CD4-positive, CD25-positive, alpha-beta regulatory T cell (primary cell): ENCODE measurements at regions not wholly inside any gene's neighbourhood (a gene's known extent, or its start where the extent isn't known, plus 50 kb on each side); places are given as distances from the start of the nearest gene placed in this dataset.

Experiments used
- ATAC-seq, 2 donors: fragments of 150-1000 bp; cut with Tn5 transposase; one replicate each; pipeline ENCODE4 v1.10.0; 2021; ENCODE audit warnings: low read depth in 2 of 2, moderate number of reproducible peaks in 2 of 2, moderate library complexity in 1 of 2
- DNase-seq, 3 donors: peaks; one replicate each; pipeline versions ENCODE4 v3.0.0 to v3.0.0-alpha.2; 2012 to 2022; ENCODE audit warnings: mixed read lengths in 1 of 3
- H3K27ac ChIP-seq: one replicate; pipeline ENCODE4 v1.7.0; 2013; ENCODE audit warnings: mild to moderate bottlenecking, low read length; ENCODE audit not compliant: insufficient read depth, poor library complexity, severe bottlenecking
- H3K27me3 ChIP-seq: one replicate; pipeline ENCODE4 v1.7.0; 2013; ENCODE audit warnings: low read length; ENCODE audit not compliant: control insufficient read depth, insufficient read depth
- H3K36me3 ChIP-seq: one replicate; pipeline ENCODE4 v1.7.0; 2013; ENCODE audit warnings: mild to moderate bottlenecking, low read length, moderate library complexity; ENCODE audit not compliant: control insufficient read depth, insufficient read depth
- H3K4me1 ChIP-seq: 2 replicates; pipeline ENCODE4 v1.7.0; 2013; ENCODE audit warnings: mild to moderate bottlenecking, low read length; ENCODE audit not compliant: insufficient read depth, control insufficient read depth, poor library complexity, severe bottlenecking
- H3K4me3 ChIP-seq: one replicate; pipeline ENCODE4 v1.7.0; 2013; ENCODE audit warnings: low read depth, mild to moderate bottlenecking, low read length, moderate library complexity
- H3K9me3 ChIP-seq, 2 experiments: 1 replicate in 1 of 2; 2 replicates in 1 of 2; pipeline ENCODE4 v1.7.0; 2013; ENCODE audit warnings: low read length in 2 of 2, mild to moderate bottlenecking in 1 of 2, moderate library complexity in 1 of 2; ENCODE audit not compliant: control insufficient read depth in 2 of 2
- H3K27ac Mint-ChIP-seq, 3 donors: one replicate each; pipeline ENCODE4 v1.8.0; 2020 to 2022; ENCODE audit warnings: mild to moderate bottlenecking in 3 of 3, mixed read lengths in 3 of 3, moderate library complexity in 2 of 3
- H3K27me3 Mint-ChIP-seq: one replicate; pipeline ENCODE4 v1.8.0; 2022; ENCODE audit warnings: mild to moderate bottlenecking, mixed read lengths
- H3K36me3 Mint-ChIP-seq: one replicate; pipeline ENCODE4 v1.8.0; 2020; ENCODE audit warnings: mixed read lengths
- H3K4me1 Mint-ChIP-seq, 4 donors: one replicate each; pipeline ENCODE4 v1.8.0; 2020 to 2022; ENCODE audit warnings: mixed read lengths in 4 of 4, mild to moderate bottlenecking in 1 of 4
- H3K4me3 Mint-ChIP-seq, 4 donors: one replicate each; pipeline ENCODE4 v1.8.0; 2020 to 2022; ENCODE audit warnings: mild to moderate bottlenecking in 4 of 4, mixed read lengths in 4 of 4, moderate library complexity in 3 of 4
- H3K9me3 Mint-ChIP-seq, 7 donors: one replicate each; pipeline ENCODE4 v1.8.0; 2020 to 2022; ENCODE audit warnings: mixed read lengths in 7 of 7, mild to moderate bottlenecking in 3 of 7, moderate library complexity in 2 of 7

GRCh38 chr16:72372087-72373045, 200.4 kb upstream of the PMFBP1 start:
- H3K27ac Mint-ChIP-seq: no peak overlapping the region
- Histone ChIP-seq H3K27ac (no peak overlapping the region), H3K9me3 (no peaks in the 10 kb centered on the region), H3K36me3 (no peaks in the 10 kb centered on the region), H3K4me3 (no peak overlapping the region), H3K27me3 (no peaks in the 10 kb centered on the region), H3K4me1 (no peaks in the 10 kb centered on the region)
- H3K27me3 Mint-ChIP-seq: no peaks in the 10 kb centered on the region
- H3K9me3 Mint-ChIP-seq: peaks cover 0 to 9% (median 2%) of the 10 kb centered on the region in 7 donors
- DNase-seq (no peak), ATAC-seq (no peak)
- no peaks in the 10 kb centered on the region for H3K4me1 Mint-ChIP-seq
- H3K4me3 Mint-ChIP-seq: no peak overlapping the region
- H3K36me3 Mint-ChIP-seq: no peaks in the 10 kb centered on the region

- H3K27me3 Mint-ChIP-seq: no peaks in the 10 kb centered on the region
- H3K9me3 Mint-ChIP-seq: peaks cover 0 to 13% (median 2%) of the 10 kb centered on the region in 7 donors
- no peaks in the 10 kb centered on the region for H3K4me1 ChIP-seq
Measured at GRCh38 chr16:72371307-72372086, 199.5 kb upstream of the PMFBP1 start.

GRCh38 chr16:72369274-72369673, 197.3 kb upstream of the PMFBP1 start:
- ATAC-seq (no peak), DNase-seq (no peak)
- Histone ChIP-seq H3K4me1 (no peaks in the 10 kb centered on the region), H3K36me3 (no peaks in the 10 kb centered on the region), H3K27me3 (no peaks in the 10 kb centered on the region), H3K4me3 (no peak overlapping the region), H3K9me3 (peaks cover 0 to 9% of the 10 kb centered on the region in 2 experiments), H3K27ac (no peak overlapping the region)
- no peaks in the 10 kb centered on the region for H3K36me3 Mint-ChIP-seq
- H3K27me3 Mint-ChIP-seq: no peaks in the 10 kb centered on the region
- peaks cover 0 to 17% (median 3%) of the 10 kb centered on the region in 7 donors for H3K9me3 Mint-ChIP-seq
- H3K4me3 Mint-ChIP-seq: no peak overlapping the region
- no peaks in the 10 kb centered on the region for H3K4me1 Mint-ChIP-seq
- H3K27ac Mint-ChIP-seq: no peak overlapping the region

More at GRCh38 chr16:72371307-72372086, 199.5 kb upstream of the PMFBP1 start:
- no peak overlapping the region for H3K4me3 Mint-ChIP-seq
- no peak overlapping the region for H3K27ac Mint-ChIP-seq
- DNase-seq (peak in 1 of 3 donors; percentile 1), ATAC-seq (no peak)
- H3K36me3 Mint-ChIP-seq: no peaks in the 10 kb centered on the region
- Histone ChIP-seq H3K9me3 (peaks cover 0 to 8% of the 10 kb centered on the region in 2 experiments), H3K36me3 (no peaks in the 10 kb centered on the region), H3K4me3 (no peak overlapping the region), H3K27me3 (no peaks in the 10 kb centered on the region), H3K27ac (no peak overlapping the region)
- H3K4me1 Mint-ChIP-seq: no peaks in the 10 kb centered on the region

- ATAC-seq (no peak), DNase-seq (no peak)
- Mint-ChIP-seq H3K27ac (no peak overlapping the region), H3K4me1 (no peaks in the 10 kb centered on the region), H3K36me3 (no peaks in the 10 kb centered on the region), H3K27me3 (no peaks in the 10 kb centered on the region), H3K9me3 (peaks cover 0 to 17% (median 3%) of the 10 kb centered on the region in 7 donors), H3K4me3 (no peak overlapping the region)
- no peaks in the 10 kb centered on the region for H3K36me3 ChIP-seq
- H3K4me1 ChIP-seq: no peaks in the 10 kb centered on the region
- H3K27ac ChIP-seq: no peak overlapping the region
- peaks cover 0 to 9% of the 10 kb centered on the region in 2 experiments for H3K9me3 ChIP-seq
- H3K4me3 ChIP-seq: no peak overlapping the region
- no peaks in the 10 kb centered on the region for H3K27me3 ChIP-seq
Measured at GRCh38 chr16:72367851-72368250, 195.9 kb upstream of the PMFBP1 start.

- H3K9me3 ChIP-seq: peaks cover 0 to 9% of the 10 kb centered on the region in 2 experiments
- Mint-ChIP-seq H3K36me3 (no peaks in the 10 kb centered on the region), H3K9me3 (peaks cover 0 to 14% (median 2%) of the 10 kb centered on the region in 7 donors), H3K27me3 (no peaks in the 10 kb centered on the region), H3K4me1 (no peaks in the 10 kb centered on the region), H3K27ac (no peak overlapping the region), H3K4me3 (no peak overlapping the region)
- no peaks in the 10 kb centered on the region for H3K27me3 ChIP-seq
- ATAC-seq (no peak), DNase-seq (no peak)
- H3K4me1 ChIP-seq: no peaks in the 10 kb centered on the region
- H3K4me3 ChIP-seq: no peak overlapping the region
- H3K36me3 ChIP-seq: no peaks in the 10 kb centered on the region
- no peak overlapping the region for H3K27ac ChIP-seq
Measured at GRCh38 chr16:72362973-72363372, 191.0 kb upstream of the PMFBP1 start.

- H3K4me3 Mint-ChIP-seq: no peak overlapping the region
- H3K27ac ChIP-seq: no peak overlapping the region
- H3K27me3 ChIP-seq: no peaks in the 10 kb centered on the region
- H3K4me3 ChIP-seq: no peak overlapping the region
- H3K36me3 Mint-ChIP-seq: no peaks in the 10 kb centered on the region
- H3K4me1 Mint-ChIP-seq: no peaks in the 10 kb centered on the region
- no peak overlapping the region for H3K27ac Mint-ChIP-seq
- H3K36me3 ChIP-seq: no peaks in the 10 kb centered on the region
- H3K27me3 Mint-ChIP-seq: no peaks in the 10 kb centered on the region
- peaks cover 0 to 9% (median under 1%) of the 10 kb centered on the region in 7 donors for H3K9me3 Mint-ChIP-seq
- peaks cover 0 to 9% of the 10 kb centered on the region in 2 experiments for H3K9me3 ChIP-seq
- ATAC-seq: no peak
- no peaks in the 10 kb centered on the region for H3K4me1 ChIP-seq
- no peak for DNase-seq
Measured at GRCh38 chr16:72362476-72362875, 190.5 kb upstream of the PMFBP1 start.

- Histone ChIP-seq H3K27me3 (no peaks in the 10 kb centered on the region), H3K36me3 (no peaks in the 10 kb centered on the region), H3K27ac (no peak overlapping the region), H3K4me3 (no peak overlapping the region), H3K9me3 (no peaks in the 10 kb centered on the region), H3K4me1 (no peaks in the 10 kb centered on the region)
- H3K27ac Mint-ChIP-seq: no peak overlapping the region
- peaks cover 0 to 2% (median 0%) of the 10 kb centered on the region in 7 donors for H3K9me3 Mint-ChIP-seq
- no peak overlapping the region for H3K4me3 Mint-ChIP-seq
- no peaks in the 10 kb centered on the region for H3K4me1 Mint-ChIP-seq
- no peaks in the 10 kb centered on the region for H3K36me3 Mint-ChIP-seq
- DNase-seq: no peak
- ATAC-seq: no peak
- no peaks in the 10 kb centered on the region for H3K27me3 Mint-ChIP-seq
Measured at GRCh38 chr16:72357910-72358309, 186.0 kb upstream of the PMFBP1 start.
